ENCODE measurements at regions not wholly inside any gene's neighbourhood (a gene's known extent, or its start where the extent isn't known, plus 50 kb on each side); places are given as distances from the start of the nearest gene placed in this dataset.

DNA sequence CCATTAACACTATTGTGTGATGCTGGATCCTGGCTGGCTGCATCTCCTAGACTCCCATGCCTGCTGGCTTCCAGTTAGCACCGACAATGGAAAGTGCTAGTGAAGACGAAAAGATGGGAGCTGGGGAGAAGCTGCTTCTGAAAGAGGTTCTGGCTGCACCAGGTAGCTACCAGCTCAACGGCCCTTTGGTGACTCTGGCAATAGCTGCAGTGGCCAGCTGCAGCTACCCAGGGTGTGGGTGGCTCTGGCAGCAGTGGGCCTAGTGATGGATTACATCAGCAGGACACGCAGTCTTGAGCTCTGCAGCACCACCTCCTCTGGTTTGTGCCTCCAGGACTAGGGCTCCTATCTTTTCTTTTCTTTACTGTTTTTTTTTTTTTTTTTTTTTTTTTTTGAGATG is 662.6 kb downstream of the MATN1 start:
- Histone ChIP-seq H3K27ac (no peak overlapping the region), H3K9me3 (no peaks in the 10 kb centered on the region), H3K36me3 (no peaks in the 10 kb centered on the region), H3K27me3 (peaks cover 0 to under 1% of the 10 kb centered on the region in 2 donors), H3K4me1 (no peaks in the 10 kb centered on the region), H3K4me3 (no peak overlapping the region)
- DNase-seq (ENCODE audit: low spot score in 2 of 2), result no peak
- 56 to 59% methylated on average over 4 of the region's 4 CpGs for WGBS, 2 donors
- TF ChIP-seq EP300 (IDR thresholded peaks at IDR 0.05) (no peak), POLR2A (IDR thresholded peaks at IDR 0.05) (no peak)
- TF ChIP-seq, protein P1, sequence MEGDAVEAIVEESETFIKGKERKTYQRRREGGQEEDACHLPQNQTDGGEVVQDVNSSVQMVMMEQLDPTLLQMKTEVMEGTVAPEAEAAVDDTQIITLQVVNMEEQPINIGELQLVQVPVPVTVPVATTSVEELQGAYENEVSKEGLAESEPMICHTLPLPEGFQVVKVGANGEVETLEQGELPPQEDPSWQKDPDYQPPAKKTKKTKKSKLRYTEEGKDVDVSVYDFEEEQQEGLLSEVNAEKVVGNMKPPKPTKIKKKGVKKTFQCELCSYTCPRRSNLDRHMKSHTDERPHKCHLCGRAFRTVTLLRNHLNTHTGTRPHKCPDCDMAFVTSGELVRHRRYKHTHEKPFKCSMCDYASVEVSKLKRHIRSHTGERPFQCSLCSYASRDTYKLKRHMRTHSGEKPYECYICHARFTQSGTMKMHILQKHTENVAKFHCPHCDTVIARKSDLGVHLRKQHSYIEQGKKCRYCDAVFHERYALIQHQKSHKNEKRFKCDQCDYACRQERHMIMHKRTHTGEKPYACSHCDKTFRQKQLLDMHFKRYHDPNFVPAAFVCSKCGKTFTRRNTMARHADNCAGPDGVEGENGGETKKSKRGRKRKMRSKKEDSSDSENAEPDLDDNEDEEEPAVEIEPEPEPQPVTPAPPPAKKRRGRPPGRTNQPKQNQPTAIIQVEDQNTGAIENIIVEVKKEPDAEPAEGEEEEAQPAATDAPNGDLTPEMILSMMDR (IDR thresholded peaks at IDR 0.05), result no peak

DNA sequence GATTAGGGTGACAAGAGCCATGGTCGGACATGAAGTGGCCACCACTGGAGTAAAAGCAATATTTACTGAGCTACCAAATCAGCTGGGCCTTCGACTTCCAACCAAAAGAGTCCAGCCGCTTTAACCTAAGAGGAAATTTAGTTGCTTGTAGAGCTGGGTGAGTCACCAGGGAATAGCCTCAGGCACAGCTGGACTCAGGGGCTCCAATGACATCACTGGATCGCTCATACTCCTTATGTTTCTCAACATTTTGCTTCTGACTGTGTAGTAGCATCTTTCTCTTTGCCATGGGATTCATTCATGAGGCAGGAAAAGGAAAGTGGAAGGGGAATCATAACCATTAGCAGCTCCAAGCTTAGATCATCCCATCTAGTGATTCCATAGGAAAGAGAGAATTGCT is 664.4 kb downstream of the MATN1 start:
- Histone ChIP-seq H3K36me3 (no peaks in the 10 kb centered on the region), H3K27me3 (peaks cover 0 to 4% of the 10 kb centered on the region in 2 donors), H3K9me3 (no peaks in the 10 kb centered on the region), H3K27ac (no peak overlapping the region), H3K4me3 (no peak overlapping the region), H3K4me1 (no peaks in the 10 kb centered on the region)
- TF ChIP-seq, protein P1 (IDR thresholded peaks at IDR 0.05), result no peak
- TF ChIP-seq EP300 (IDR thresholded peaks at IDR 0.05) (no peak), POLR2A (IDR thresholded peaks at IDR 0.05) (no peak)
- 59 to 62% methylated on average over 4 of the region's 4 CpGs for WGBS, 2 donors
- DNase-seq (ENCODE audit: low spot score in 2 of 2), result no peak

DNA sequence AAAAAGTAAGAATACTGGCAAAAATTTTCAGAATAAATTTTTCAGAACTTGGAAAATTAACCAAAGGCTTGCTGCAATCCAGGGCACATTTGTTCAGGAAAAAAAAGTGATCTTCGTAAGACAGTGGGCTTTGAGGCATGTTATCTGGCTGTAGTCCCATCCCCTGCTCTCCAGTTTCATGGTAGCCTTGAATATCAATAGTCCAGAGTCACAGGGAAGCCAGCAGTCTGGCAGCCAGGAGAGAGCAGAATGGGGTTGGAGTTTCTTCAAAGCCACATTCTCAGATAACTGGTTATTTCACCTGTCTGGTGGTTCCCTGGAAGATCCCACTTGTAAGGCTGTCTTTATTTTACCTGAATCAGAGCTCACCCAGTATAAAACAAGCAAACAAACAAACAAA is 669.3 kb downstream of the MATN1 start:
- Histone ChIP-seq H3K36me3 (no peaks in the 10 kb centered on the region), H3K4me3 (no peak overlapping the region), H3K9me3 (no peaks in the 10 kb centered on the region), H3K4me1 (no peaks in the 10 kb centered on the region), H3K27me3 (peaks cover 0 to 10% of the 10 kb centered on the region in 2 donors), H3K27ac (no peak overlapping the region)
- no peak for TF ChIP-seq POLR2A (IDR thresholded peaks at IDR 0.05)
- TF ChIP-seq, protein P1 (IDR thresholded peaks at IDR 0.05), result no peak
- no peak for TF ChIP-seq EP300 (IDR thresholded peaks at IDR 0.05)
- WGBS, 2 donors, result 41 to 59% methylated on average over 1 of the region's 1 CpG
- DNase-seq (ENCODE audit: low spot score in 2 of 2), result no peak

DNA sequence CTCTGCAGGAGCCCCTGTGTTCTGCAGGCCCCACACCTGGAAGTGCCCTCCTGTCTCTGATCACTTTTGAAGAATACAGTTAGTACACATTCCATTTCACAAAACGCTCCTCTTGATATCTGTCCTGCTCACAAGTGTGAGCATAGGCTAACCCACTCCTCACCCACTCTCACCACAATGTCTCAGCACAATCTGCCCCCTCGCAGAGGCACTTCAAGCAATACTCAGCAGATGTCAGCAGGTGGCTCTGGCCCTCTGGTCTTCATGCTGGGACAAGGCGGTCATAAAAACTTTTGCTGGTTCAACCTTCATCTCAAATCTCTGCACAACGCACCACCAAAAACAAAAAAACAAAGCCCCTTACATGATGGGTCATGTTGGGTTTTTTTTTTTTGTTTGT is 671.2 kb downstream of the MATN1 start:
- Histone ChIP-seq H3K36me3 (no peaks in the 10 kb centered on the region), H3K4me3 (no peak overlapping the region), H3K27ac (no peak overlapping the region), H3K4me1 (no peaks in the 10 kb centered on the region), H3K27me3 (peaks cover 0 to 10% of the 10 kb centered on the region in 2 donors), H3K9me3 (no peaks in the 10 kb centered on the region)
- TF ChIP-seq, protein P1 (IDR thresholded peaks at IDR 0.05), result no peak
- TF ChIP-seq POLR2A (IDR thresholded peaks at IDR 0.05) (no peak), EP300 (IDR thresholded peaks at IDR 0.05) (no peak)
- DNase-seq (ENCODE audit: low spot score in 2 of 2), result no peak
- 57 to 59% methylated on average over 4 of the region's 4 CpGs for WGBS, 2 donors

DNA sequence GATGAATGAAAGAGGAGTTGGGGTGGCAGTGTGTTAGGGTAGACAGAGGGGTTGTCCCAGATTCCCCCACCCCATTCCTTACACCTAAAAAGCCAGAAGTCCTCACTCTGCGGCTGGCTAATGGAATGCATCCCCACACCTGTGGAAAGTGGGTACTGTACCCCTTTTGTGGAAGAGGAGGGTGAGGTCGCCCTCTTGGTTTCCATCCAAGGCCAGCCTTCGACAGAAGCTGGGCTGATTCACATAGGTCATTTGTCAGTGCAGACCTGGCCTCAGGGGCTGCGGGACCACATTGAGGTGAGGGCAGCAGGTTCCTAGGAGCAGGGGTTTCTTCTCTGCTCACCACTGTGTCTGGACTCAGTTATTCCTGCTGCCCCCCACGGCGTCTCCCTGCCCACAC is 671.6 kb downstream of the MATN1 start:
- no peaks in the 10 kb centered on the region for H3K4me1 ChIP-seq

More for the DNA sequence above, 671.6 kb downstream of the MATN1 start:
- Histone ChIP-seq H3K36me3 (no peaks in the 10 kb centered on the region), H3K27me3 (peaks cover 0 to 10% of the 10 kb centered on the region in 2 donors), H3K27ac (no peak overlapping the region), H3K9me3 (no peaks in the 10 kb centered on the region), H3K4me3 (no peak overlapping the region)
- TF ChIP-seq POLR2A (IDR thresholded peaks at IDR 0.05) (no peak), EP300 (IDR thresholded peaks at IDR 0.05) (no peak)
- TF ChIP-seq, protein P1 (IDR thresholded peaks at IDR 0.05), result no peak
- DNase-seq (ENCODE audit: low spot score in 2 of 2), result no peak
- WGBS, 2 donors, result 74 to 77% methylated on average over 6 of the region's 6 CpGs
